ENCODE measurements at regions not wholly inside any gene's neighbourhood (a gene's known extent, or its start where the extent isn't known, plus 50 kb on each side); places are given as distances from the start of the nearest gene placed in this dataset.

- ATAC-seq (ENCODE audit: low read depth) (no peak), DNase-seq (no peak)
- Histone ChIP-seq H2BK120ac (ENCODE audit: low read depth, low read length) (no peak overlapping the region), H2BK15ac (ENCODE audit: low read depth, low read length) (no peak overlapping the region), H3K9ac (ENCODE audit: low read depth, low read length) (no peak overlapping the region), H3K18ac (ENCODE audit: low read depth, low read length) (no peak overlapping the region), H3K14ac (replicated peaks; ENCODE audit: low read depth, low read length) (no peak overlapping the region), H3K27me3 (ENCODE audit: control insufficient read depth, insufficient read depth, low read length) (no peaks in the 10 kb centered on the region), H3K23ac (ENCODE audit: low read depth, low read length) (no peak overlapping the region), H3K9me1 (ENCODE audit: insufficient read depth, low read length) (no peaks in the 10 kb centered on the region), H3K4me2 (ENCODE audit: low read depth, low read length) (no peak overlapping the region), H3K4me3 (ENCODE audit: insufficient read depth, low read depth, low read length) (no peak overlapping the region), H4K5ac (ENCODE audit: low read depth, low read length) (no peak overlapping the region), H3K36me3 (ENCODE audit: control insufficient read depth, insufficient read depth, low read length) (no peaks in the 10 kb centered on the region), H2AK5ac (ENCODE audit: low read depth, low read length) (no peak overlapping the region), H4K20me1 (ENCODE audit: insufficient read depth, low read length) (no peaks in the 10 kb centered on the region), H4K8ac (ENCODE audit: low read depth in 2 of 2, low read length in 2 of 2) (no peak overlapping the region), H3K27ac (ENCODE audit: insufficient read depth, low read length) (no peak overlapping the region), H2BK20ac (ENCODE audit: low read depth, low read length) (no peak overlapping the region), H4K91ac (ENCODE audit: insufficient read depth, low read depth, low read length) (no peak overlapping the region), H3K56ac (ENCODE audit: extremely low read depth, insufficient read depth, low read length) (no peak overlapping the region), H3K4ac (ENCODE audit: low read depth, low read length) (no peak overlapping the region), H2BK5ac (ENCODE audit: low read depth, low read length, poor library complexity, severe bottlenecking) (no peak overlapping the region), H3K9me3 (ENCODE audit: control insufficient read depth, insufficient read depth, low read length) (no peaks in the 10 kb centered on the region), H3K79me1 (ENCODE audit: low read depth in 1 of 2, low read length in 2 of 2) (no peaks in the 10 kb centered on the region), H2AK9ac (replicated peaks; ENCODE audit: low read depth, low read length, poor library complexity) (no peak overlapping the region), H3K4me1 (ENCODE audit: control insufficient read depth, insufficient read depth, low read length) (no peaks in the 10 kb centered on the region), H2AFZ (replicated peaks; ENCODE audit: low read length, poor library complexity) (no peak overlapping the region)
- dilution Hi-C loops (cut with HindIII; ENCODE audit: low sequenced_read_pairs, unreplicated experiment), result no loop called here
- in situ Hi-C loops (cut with MboI; ENCODE audit: low sequenced_read_pairs), result no loop called here
- POLR2A ChIA-PET (ENCODE audit: unreplicated experiment), result no interaction called here
- intact Hi-C loops (cut with micrococcal nuclease), result no loop called here
- TF ChIP-seq USF2 (IDR thresholded peaks at IDR 0.05; ENCODE audit: low read depth, low read length), result no peak
- no peak for TF ChIP-seq BHLHE40 (IDR thresholded peaks at IDR 0.05; ENCODE audit: low read depth, low read length)
- BruUV-seq (replicated peaks), result no TSS peak
- CTCF ChIA-PET, result no interaction called here
- WGBS, 2 experiments (ENCODE audit: extremely low coverage in 2 of 2, insufficient read length in 1 of 2), result no CpG with 5 or more reads among the region's 4 CpGs
Measured at GRCh38 chr4:84031401-84031800, 467.7 kb downstream of the NKX6-1 start.

Data from IMR-90 (cell line).